Cardiac muscle cell (in vitro differentiated cells and primary cell): ENCODE measurements at regions not wholly inside any gene's neighbourhood (a gene's known extent, or its start where the extent isn't known, plus 50 kb on each side); places are given as distances from the start of the nearest gene placed in this dataset.

Experiments
- DNase-seq, 2 donors: peaks; one replicate each; pipeline versions ENCODE4 v3.0.0 to v3.0.0-alpha.2; 2010 to 2017; ENCODE audit warnings: low read depth in 1 of 2, low spot score in 1 of 2
- H3K27ac ChIP-seq: fragments of 200-600 bp; sonication (generic); 2 replicates; pipeline ENCODE4 v1.5.1; 2016
- H3K27me3 ChIP-seq: fragments of 200-600 bp; sonication (generic); 2 replicates; pipeline ENCODE4 v1.6.0; 2016; ENCODE audit warnings: control low read depth
- H3K36me3 ChIP-seq: fragments of 200-600 bp; sonication (generic); 2 replicates; pipeline ENCODE4 v1.5.1; 2016; ENCODE audit warnings: control low read depth
- H3K4me1 ChIP-seq: fragments of 200-600 bp; sonication (generic); 2 replicates; pipeline ENCODE4 v1.8.1; 2017; ENCODE audit warnings: low read depth, mild to moderate bottlenecking, mixed run types
- H3K4me3 ChIP-seq: fragments of 200-600 bp; sonication (generic); 2 replicates; pipeline ENCODE4 v1.5.1; 2016; ENCODE audit warnings: mild to moderate bottlenecking
- H3K9me3 ChIP-seq: fragments of 200-600 bp; sonication (generic); 2 replicates; pipeline ENCODE4 v1.5.1; 2017; ENCODE audit warnings: low read depth, mild to moderate bottlenecking, control low read depth
- CTCF ChIP-seq: IDR thresholded peaks from 2 replicates; pipeline ENCODE4 v1.5.1; 2012; ENCODE audit warnings: low read depth, mild to moderate bottlenecking, low read length

DNA sequence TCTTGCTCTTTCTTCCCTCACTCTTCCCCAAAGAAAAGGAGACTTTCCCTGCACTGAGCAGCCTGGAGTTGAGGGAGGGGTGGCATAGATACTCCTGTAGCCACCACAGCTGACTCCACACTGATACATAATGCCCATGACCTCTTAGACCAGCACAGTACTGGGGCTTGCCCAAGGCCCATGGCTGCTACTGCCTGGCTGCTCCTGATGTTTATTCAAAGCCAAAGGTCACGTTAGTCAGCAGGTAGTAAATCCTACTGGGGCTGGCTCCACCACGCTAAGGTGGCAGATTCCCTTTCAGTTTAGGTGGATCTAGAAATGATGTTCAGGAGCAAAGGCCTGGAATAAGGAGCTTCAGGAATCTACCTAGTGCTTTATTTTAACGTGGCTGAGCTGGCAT is 212.7 kb downstream of the C3orf38 start:
- Histone ChIP-seq H3K27me3 (no peaks in the 10 kb centered on the region), H3K36me3 (no peaks in the 10 kb centered on the region), H3K4me1 (no peaks in the 10 kb centered on the region), H3K9me3 (no peaks in the 10 kb centered on the region), H3K4me3 (no peak overlapping the region), H3K27ac (no peak overlapping the region)
- no peak for TF ChIP-seq CTCF
- no peak for DNase-seq

GRCh38 chr3:88364926-88365325 is 215.2 kb downstream of the C3orf38 start:
- Histone ChIP-seq H3K9me3 (no peaks in the 10 kb centered on the region), H3K27ac (no peak overlapping the region), H3K4me3 (no peak overlapping the region), H3K27me3 (no peaks in the 10 kb centered on the region), H3K4me1 (no peaks in the 10 kb centered on the region), H3K36me3 (no peaks in the 10 kb centered on the region)
- no peak for TF ChIP-seq CTCF
- no peak for DNase-seq

- no peaks in the 10 kb centered on the region for H3K36me3 ChIP-seq
- H3K4me3 ChIP-seq: no peak overlapping the region
- TF ChIP-seq CTCF: no peak
- peak in 1 of 2 donors; percentile 4 for DNase-seq
- no peaks in the 10 kb centered on the region for H3K9me3 ChIP-seq
- H3K27me3 ChIP-seq: no peaks in the 10 kb centered on the region
- H3K4me1 ChIP-seq: no peaks in the 10 kb centered on the region
- no peak overlapping the region for H3K27ac ChIP-seq
These were observed 219.6 kb downstream of the C3orf38 start for GRCh38 chr3:88369337-88369736.

- Histone ChIP-seq H3K4me3 (no peak overlapping the region), H3K4me1 (no peaks in the 10 kb centered on the region), H3K27ac (no peak overlapping the region), H3K9me3 (no peaks in the 10 kb centered on the region), H3K36me3 (no peaks in the 10 kb centered on the region), H3K27me3 (no peaks in the 10 kb centered on the region)
- DNase-seq: no peak
- no peak for TF ChIP-seq CTCF
These were observed 220.0 kb downstream of the C3orf38 start for GRCh38 chr3:88369767-88370166.

DNA sequence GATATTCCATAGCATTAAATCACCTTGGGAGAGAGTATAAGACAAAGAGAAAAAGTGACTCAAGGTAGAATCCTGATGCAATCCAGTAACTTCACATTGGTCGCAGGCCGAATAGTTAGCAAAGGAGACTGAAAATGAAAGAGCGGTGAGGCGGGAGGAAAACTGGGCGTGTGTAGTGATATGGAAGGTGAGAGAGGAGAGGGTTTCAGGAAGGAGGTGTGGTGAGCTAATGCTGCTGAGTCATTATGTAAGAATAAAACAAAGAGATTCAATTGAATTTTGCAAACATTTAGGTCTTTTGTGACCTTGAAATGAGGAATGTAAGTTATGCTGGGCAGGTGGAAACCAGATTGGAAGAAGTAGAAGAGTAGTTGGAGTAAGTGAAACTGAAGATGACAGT is 235.3 kb downstream of the C3orf38 start:
- Histone ChIP-seq H3K4me1 (no peaks in the 10 kb centered on the region), H3K27me3 (no peaks in the 10 kb centered on the region), H3K9me3 (no peaks in the 10 kb centered on the region), H3K27ac (no peak overlapping the region), H3K4me3 (no peak overlapping the region), H3K36me3 (no peaks in the 10 kb centered on the region)
- DNase-seq: no peak
- no peak for TF ChIP-seq CTCF

- Histone ChIP-seq H3K9me3 (no peaks in the 10 kb centered on the region), H3K4me3 (no peak overlapping the region), H3K27ac (no peak overlapping the region), H3K27me3 (no peaks in the 10 kb centered on the region), H3K4me1 (peaks cover 4% of the 10 kb centered on the region), H3K36me3 (no peaks in the 10 kb centered on the region)
- no peak for DNase-seq
- TF ChIP-seq CTCF: no peak
These were observed 248.8 kb downstream of the C3orf38 start for GRCh38 chr3:88398581-88398980.
